Prostate gland (tissue), 2 donors: ENCODE measurements at regions not wholly inside any gene's neighbourhood (a gene's known extent, or its start where the extent isn't known, plus 50 kb on each side); places are given as distances from the start of the nearest gene placed in this dataset.

Experiments used
- CTCF ChIP-seq, 4 experiments: fragments of 200-600 bp in 2 of 4; fragments of 450-650 bp in 2 of 4; sonication (generic) in 2 of 4; IDR thresholded peaks; 1 replicate in 3 of 4; 2 replicates in 1 of 4; pipeline ENCODE4 v1.5.1; 2016 to 2019; ENCODE audit warnings: antibody characterized with exemption in 4 of 4, mild to moderate bottlenecking in 2 of 4, moderate library complexity in 2 of 4
- POLR2A ChIP-seq: fragments of 450-650 bp; IDR thresholded peaks from one replicate; pipeline ENCODE4 v1.6.1; 2016; ENCODE audit warnings: antibody characterized with exemption, mild to moderate bottlenecking

- TF ChIP-seq POLR2A (no peak), CTCF (IDR thresholded peaks at IDR 0.05) (no peak)
These were observed 312.4 kb upstream of the SEMA6D start for GRCh38 chr15:47404877-47405276.
